GM23248 (cell line): ENCODE measurements at regions not wholly inside any gene's neighbourhood (a gene's known extent, or its start where the extent isn't known, plus 50 kb on each side); places are given as distances from the start of the nearest gene placed in this dataset.
A peak's percentile ranks its signal among the peaks of the same experiment; 100 is the strongest.

Experiments
- DNase-seq: peaks from one replicate; pipeline ENCODE4 v3.0.0-alpha.2; 2015
- H2AFZ ChIP-seq: fragments of 200-600 bp; sonication (generic); 2 replicates; pipeline ENCODE4 v1.6.1; 2016; ENCODE audit warnings: antibody characterized with exemption
- H3F3A ChIP-seq: fragments of 200-600 bp; sonication (generic); 2 replicates; pipeline ENCODE4 v1.6.1; 2016; ENCODE audit warnings: mild to moderate bottlenecking, antibody characterized with exemption, mixed run types; ENCODE audit not compliant: insufficient read depth
- H3K27ac ChIP-seq: fragments of 200-600 bp; sonication (generic); 2 replicates; pipeline ENCODE4 v1.5.1; 2016; ENCODE audit warnings: mild to moderate bottlenecking
- H3K27me3 ChIP-seq: fragments of 200-600 bp; sonication (generic); replicated peaks from 2 replicates; pipeline ENCODE4 v1.6.1; 2016; ENCODE audit warnings: mild to moderate bottlenecking; ENCODE audit not compliant: insufficient read depth
- H3K36me3 ChIP-seq: fragments of 200-600 bp; sonication (generic); 2 replicates; pipeline ENCODE4 v1.6.1; 2016; ENCODE audit warnings: low read depth, mild to moderate bottlenecking
- H3K4me1 ChIP-seq: fragments of 200-600 bp; sonication (generic); 2 replicates; pipeline ENCODE4 v1.6.1; 2016; ENCODE audit warnings: mild to moderate bottlenecking; ENCODE audit not compliant: insufficient read depth
- H3K4me2 ChIP-seq: fragments of 200-600 bp; sonication (generic); one replicate; pipeline ENCODE4 v1.6.1; 2016; ENCODE audit warnings: mild to moderate bottlenecking; ENCODE audit not compliant: unreplicated experiment
- H3K4me3 ChIP-seq: fragments of 200-600 bp; sonication (generic); 2 replicates; pipeline ENCODE4 v1.5.1; 2016; ENCODE audit warnings: mild to moderate bottlenecking
- H3K79me2 ChIP-seq: fragments of 200-600 bp; sonication (generic); 2 replicates; pipeline ENCODE4 v1.6.1; 2016; ENCODE audit warnings: mild to moderate bottlenecking; ENCODE audit not compliant: insufficient read depth
- H3K9ac ChIP-seq: fragments of 200-600 bp; sonication (generic); 2 replicates; pipeline ENCODE4 v1.6.1; 2016; ENCODE audit warnings: mild to moderate bottlenecking
- H3K9me2 ChIP-seq: fragments of 200-600 bp; sonication (generic); 2 replicates; pipeline ENCODE4 v1.6.1; 2016; ENCODE audit warnings: mixed run types, mild to moderate bottlenecking, moderate library complexity; ENCODE audit not compliant: insufficient read depth
- H3K9me3 ChIP-seq: fragments of 200-600 bp; sonication (generic); one replicate; pipeline ENCODE4 v1.6.1; 2017; ENCODE audit warnings: low read depth
- H4K20me1 ChIP-seq: fragments of 200-600 bp; sonication (generic); 2 replicates; pipeline ENCODE4 v1.6.0; 2016; ENCODE audit not compliant: insufficient read depth
- EZH2 ChIP-seq: fragments of 200-600 bp; sonication (generic); IDR thresholded peaks from 2 replicates; pipeline ENCODE4 v1.6.1; 2018; ENCODE audit warnings: antibody characterized with exemption, mild to moderate bottlenecking; ENCODE audit not compliant: insufficient read depth, poor library complexity, severe bottlenecking
- EZH2phosphoT487 ChIP-seq: fragments of 200-600 bp; sonication (generic); IDR thresholded peaks from 2 replicates; pipeline ENCODE4 v1.6.1; 2018; ENCODE audit warnings: antibody characterized with exemption, moderate library complexity, mild to moderate bottlenecking, low read depth; ENCODE audit not compliant: insufficient read depth
- WGBS, 2 experiments: methylation state at CpG; one replicate each; pipeline ENCODE4 v1.1.6; 2015 to 2017; ENCODE audit warnings: low lambda C conversion rate in 2 of 2, low coverage in 1 of 2; ENCODE audit errors: missing lambda C conversion rate in 2 of 2; 5-methylcytosine and 5-hydroxymethylcytosine counted together
- in situ Hi-C: fragments of 300-500 bp; cut with MboI; formaldehyde crosslinking; loops from 2 replicates; pipeline ENCODE4 v1.15.0; 2020

DNA sequence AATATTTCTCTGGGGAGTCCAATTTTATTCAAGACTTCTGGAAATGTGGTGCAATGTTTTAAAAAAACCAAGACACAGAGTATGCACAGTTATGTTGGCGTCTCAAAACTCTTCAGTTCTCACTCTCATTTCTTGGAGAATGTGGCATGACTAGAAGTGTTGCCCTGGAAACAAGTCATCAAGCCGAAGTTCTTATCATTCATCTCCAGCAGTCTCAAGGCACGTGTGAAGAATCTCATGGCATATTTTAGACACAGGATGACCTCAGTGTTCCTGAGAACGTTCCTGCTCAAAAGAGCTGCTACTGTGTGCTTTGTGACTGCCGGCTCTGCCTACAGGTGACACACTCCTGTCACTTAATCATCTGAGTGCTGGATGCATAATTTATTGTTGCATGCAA, 147.4 kb upstream of the IRX4 start:
- H2AFZ ChIP-seq, result no peak overlapping the region
- DNase-seq, result no peak
- no peak overlapping the region for H3K4me3 ChIP-seq
- no peak overlapping the region for H3K27ac ChIP-seq
- H3K79me2 ChIP-seq, result no peaks in the 10 kb centered on the region
- in situ Hi-C loops, result no loop called here
- no peak for TF ChIP-seq EZH2phosphoT487
- no peaks in the 10 kb centered on the region for H3K4me1 ChIP-seq
- H3K4me2 ChIP-seq, result no peak overlapping the region
- no peaks in the 10 kb centered on the region for H3K36me3 ChIP-seq
- no peaks in the 10 kb centered on the region for H3K9me2 ChIP-seq
- H3K27me3 ChIP-seq, result 0 out of 2 replicates have a peak, but pooled peaks cover 6% of the 10 kb centered on the region
- H4K20me1 ChIP-seq, result no peaks in the 10 kb centered on the region
- no peak overlapping the region for H3K9ac ChIP-seq
- 2% methylated on average over 5 of the region's 5 CpGs for WGBS, 2 experiments
- no peaks in the 10 kb centered on the region for H3F3A ChIP-seq
- H3K9me3 ChIP-seq, result no peaks in the 10 kb centered on the region

- Histone ChIP-seq H3F3A (no peaks in the 10 kb centered on the region), H2AFZ (no peak overlapping the region), H3K4me2 (no peak overlapping the region), H3K4me3 (no peak overlapping the region), H3K9me3 (no peaks in the 10 kb centered on the region), H3K9me2 (no peaks in the 10 kb centered on the region), H3K27ac (no peak overlapping the region), H3K36me3 (no peaks in the 10 kb centered on the region), H4K20me1 (no peaks in the 10 kb centered on the region), H3K9ac (no peak overlapping the region), H3K4me1 (no peaks in the 10 kb centered on the region), H3K27me3 (0 out of 2 replicates have a peak, but pooled peaks cover 6% of the 10 kb centered on the region), H3K79me2 (no peaks in the 10 kb centered on the region)
- DNase-seq, result peak; percentile 17
- WGBS, 2 experiments, result 2 to 4% methylated on average over 4 of the region's 4 CpGs
- TF ChIP-seq EZH2 (no peak), EZH2phosphoT487 (no peak)
- in situ Hi-C loops, result no loop called here
These were observed 146.5 kb upstream of the IRX4 start for GRCh38 chr5:2029206-2029605.

GRCh38 chr5:2027790-2028189, 145.1 kb upstream of the IRX4 start:
- Histone ChIP-seq H3K27ac (no peak overlapping the region), H3K4me1 (no peaks in the 10 kb centered on the region), H3K27me3 (0 out of 2 replicates have a peak, but pooled peaks cover 6% of the 10 kb centered on the region), H3K9ac (no peak overlapping the region), H3K79me2 (no peaks in the 10 kb centered on the region), H4K20me1 (no peaks in the 10 kb centered on the region), H2AFZ (no peak overlapping the region), H3K9me2 (no peaks in the 10 kb centered on the region), H3F3A (no peaks in the 10 kb centered on the region), H3K9me3 (no peaks in the 10 kb centered on the region), H3K36me3 (no peaks in the 10 kb centered on the region), H3K4me3 (no peak overlapping the region), H3K4me2 (no peak overlapping the region)
- in situ Hi-C loops, result no loop called here
- TF ChIP-seq EZH2, result no peak
- no peak for TF ChIP-seq EZH2phosphoT487
- DNase-seq, result no peak
- 72 to 77% methylated on average over 2 of the region's 2 CpGs for WGBS, 2 experiments

DNA sequence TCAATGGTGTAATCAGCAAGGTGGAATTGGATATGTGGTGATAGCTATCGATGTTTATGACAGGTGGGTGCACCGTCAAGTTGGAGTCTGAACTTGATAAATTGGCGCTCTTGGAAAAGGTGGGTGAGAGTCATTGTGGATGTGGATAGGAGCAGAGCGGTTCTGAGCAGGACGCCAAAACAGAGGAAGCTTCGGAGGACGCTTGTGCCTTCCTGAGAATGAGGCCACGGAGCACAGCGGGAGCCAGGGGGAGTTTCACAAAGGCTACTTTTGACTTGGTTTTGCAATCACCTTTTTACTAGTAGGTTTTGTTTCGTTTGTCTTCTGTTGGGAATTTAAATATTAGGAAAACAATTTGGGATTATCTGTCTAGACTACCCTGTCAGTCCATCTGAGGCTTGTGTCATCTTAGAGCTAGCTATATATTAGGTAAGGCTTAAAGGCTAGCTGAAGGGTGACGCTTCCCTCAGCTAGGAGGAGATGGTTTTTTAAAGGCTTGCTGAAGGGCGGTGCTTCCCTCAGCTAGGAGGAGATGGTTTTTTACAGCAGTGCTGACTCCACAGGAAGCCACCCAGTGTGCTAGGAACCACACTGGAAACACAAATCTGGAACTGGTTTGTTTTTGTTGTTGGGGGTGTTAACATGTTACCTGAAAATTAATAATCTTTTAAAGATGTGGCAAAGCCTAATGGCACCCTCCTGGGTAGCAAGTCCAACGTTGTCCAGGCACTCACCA, 142.4 kb upstream of the IRX4 start:
- in situ Hi-C loops, result no loop called here

More for the DNA sequence above, 142.4 kb upstream of the IRX4 start:
- Histone ChIP-seq H3K79me2 (no peaks in the 10 kb centered on the region), H2AFZ (no peak overlapping the region), H3K9ac (no peak overlapping the region), H3K4me2 (no peak overlapping the region), H3K4me3 (no peak overlapping the region), H4K20me1 (no peaks in the 10 kb centered on the region), H3K36me3 (no peaks in the 10 kb centered on the region), H3K9me2 (no peaks in the 10 kb centered on the region), H3F3A (no peaks in the 10 kb centered on the region), H3K27ac (no peak overlapping the region), H3K27me3 (0 out of 2 replicates have a peak, but pooled peaks cover 6% of the 10 kb centered on the region), H3K9me3 (no peaks in the 10 kb centered on the region), H3K4me1 (no peaks in the 10 kb centered on the region)
- WGBS, 2 experiments, result 37 to 39% methylated on average over 13 of the region's 13 CpGs
- TF ChIP-seq EZH2 (no peak), EZH2phosphoT487 (no peak)
- DNase-seq, result no peak
